C4-2B (cell line): ENCODE measurements at regions not wholly inside any gene's neighbourhood (a gene's known extent, or its start where the extent isn't known, plus 50 kb on each side); places are given as distances from the start of the nearest gene placed in this dataset.

Source experiments
- CTCF ChIP-seq: fragments of 450-650 bp; conservative IDR thresholded peaks from 2 replicates; pipeline ENCODE4 v1.5.1; 2017; ENCODE audit warnings: mild to moderate bottlenecking
- ZFX ChIP-seq: fragments of 450-650 bp; IDR thresholded peaks from 2 replicates; pipeline ENCODE4 v1.6.1; 2017

- TF ChIP-seq ZFX (no peak), CTCF (no peak)
These were observed 895.1 kb downstream of the CDH9 start for GRCh38 chr5:26143259-26143658.
